Nucleus accumbens (tissue), 56 donors: ENCODE measurements at regions not wholly inside any gene's neighbourhood (a gene's known extent, or its start where the extent isn't known, plus 50 kb on each side); places are given as distances from the start of the nearest gene placed in this dataset.

Experiments used
- DNase-seq, 56 donors: peaks; one replicate each; lab custom pipeline; 2025; lab: John Stamatoyannopoulos, UW

DNA sequence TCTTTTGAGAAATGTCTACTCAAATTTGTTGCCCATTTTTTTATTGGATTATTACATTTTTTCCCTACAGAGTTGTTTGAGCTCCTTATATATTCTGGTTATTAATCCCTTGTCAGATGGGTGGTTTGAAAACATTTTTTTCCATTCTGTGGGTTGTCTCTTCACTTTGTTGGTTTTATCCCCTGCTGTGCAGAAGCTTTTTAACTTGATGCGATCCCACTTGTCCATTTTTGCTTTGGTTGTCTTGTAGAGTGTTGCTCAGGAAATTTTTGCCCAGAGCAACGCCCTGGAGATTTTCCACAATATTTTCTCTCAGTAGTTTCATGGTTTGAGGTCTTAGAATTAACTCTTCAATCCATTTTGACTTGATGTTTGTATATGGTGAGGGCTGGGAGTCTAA is 592.8 kb upstream of the GOT2 start:
- no peak for DNase-seq

- no peak for DNase-seq
Measured at GRCh38 chr16:59324462-59324861, 590.3 kb upstream of the GOT2 start.

- no peak for DNase-seq
Measured at GRCh38 chr16:59320657-59321056, 586.5 kb upstream of the GOT2 start.

DNA sequence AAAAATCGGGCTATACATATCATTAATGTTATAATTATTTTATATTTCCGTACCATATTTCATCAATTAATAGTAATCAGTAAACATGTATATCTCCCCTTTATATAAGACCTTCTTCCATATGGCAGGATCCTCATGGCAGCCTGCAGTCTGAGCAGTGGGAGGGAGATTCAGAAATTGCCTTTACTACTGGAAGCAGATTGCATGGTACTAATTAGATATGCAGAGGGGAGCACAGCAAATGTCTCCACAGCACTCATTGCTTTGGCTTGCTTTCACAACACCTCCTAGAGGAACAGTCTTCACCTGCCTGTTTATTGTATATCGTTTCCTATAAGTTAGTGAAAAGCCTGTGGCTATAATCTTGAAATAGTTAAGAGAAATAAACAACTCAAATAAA is 585.8 kb upstream of the GOT2 start:
- no peak for DNase-seq

- DNase-seq = no peak
Measured at GRCh38 chr16:59305850-59306249, 571.7 kb upstream of the GOT2 start.

DNA sequence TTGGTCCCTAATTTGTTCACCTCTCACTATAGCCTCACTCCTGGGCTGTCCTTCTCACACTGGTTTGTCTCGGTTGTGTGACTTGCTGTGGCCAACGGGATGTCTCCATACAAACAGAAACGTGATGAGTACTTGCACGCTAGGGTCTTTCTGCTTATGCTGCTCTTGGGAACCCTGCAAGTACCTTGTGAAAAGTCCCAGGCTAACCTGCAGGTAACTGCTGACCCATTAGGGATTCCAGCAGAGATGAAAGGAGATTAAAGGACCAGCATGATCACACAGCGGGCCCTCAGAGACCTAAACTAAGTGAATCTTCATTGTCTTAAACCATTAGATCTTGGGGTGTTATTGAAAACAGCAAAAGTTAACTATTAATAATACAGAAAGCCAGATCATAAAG is 562.8 kb upstream of the GOT2 start:
- DNase-seq = no peak

DNA sequence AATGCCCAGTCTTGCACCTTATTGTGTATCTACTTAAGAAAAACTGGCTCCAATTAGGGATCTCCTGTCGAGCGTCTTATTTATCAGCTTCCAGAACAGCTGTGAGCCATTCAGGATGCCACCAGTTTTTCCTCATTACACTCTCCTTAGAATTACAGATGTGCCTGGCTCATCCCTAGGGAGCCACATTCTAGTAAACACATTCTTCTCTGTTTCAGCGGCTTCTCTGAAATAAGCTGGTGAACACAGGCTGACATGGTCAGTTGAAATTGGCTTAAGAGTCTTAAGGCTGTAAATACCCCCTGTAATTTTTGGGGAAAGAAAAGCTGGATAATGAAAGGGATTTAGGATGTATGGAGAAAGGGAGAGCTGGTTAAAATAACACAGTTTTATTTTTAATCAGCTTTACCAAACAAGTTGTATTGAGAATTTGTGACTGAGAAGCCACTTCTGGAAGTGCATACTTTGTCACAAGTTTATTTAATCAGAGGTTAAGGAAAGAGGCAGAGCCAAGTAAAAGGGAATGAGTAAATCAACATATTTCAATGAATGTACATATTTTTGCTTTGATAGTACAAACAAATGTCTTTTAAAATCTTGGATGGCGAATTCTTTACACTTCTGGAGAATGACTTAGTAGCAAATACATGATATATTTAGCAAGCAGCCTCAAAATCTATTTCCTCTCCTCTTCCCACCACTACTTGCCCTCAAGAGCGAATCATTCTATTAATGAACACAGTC is 562.0 kb upstream of the GOT2 start:
- no peak for DNase-seq

DNA sequence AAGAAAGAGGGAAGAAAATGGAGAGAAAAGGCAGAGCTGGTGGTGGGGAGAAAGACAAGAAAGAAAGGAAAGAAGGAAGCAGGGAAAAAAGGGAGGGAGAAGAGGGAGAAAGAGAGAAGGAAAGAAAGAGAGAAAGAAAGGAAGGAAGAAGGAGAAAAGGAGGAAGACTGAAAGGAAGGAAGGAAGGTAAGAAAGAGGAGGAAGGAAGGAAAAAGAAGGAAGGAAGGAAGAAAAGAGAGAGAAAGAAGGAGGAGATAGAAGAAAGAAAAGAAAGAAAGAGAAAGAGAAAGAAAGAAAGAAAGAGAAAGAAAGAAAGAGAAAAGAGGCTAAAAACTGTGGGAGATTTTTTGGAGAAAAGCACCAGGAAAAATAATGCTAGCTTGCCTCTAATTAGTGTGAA is 561.4 kb upstream of the GOT2 start:
- no peak for DNase-seq

GRCh38 chr16:59290718-59291117 is 556.6 kb upstream of the GOT2 start:
- no peak for DNase-seq

DNA sequence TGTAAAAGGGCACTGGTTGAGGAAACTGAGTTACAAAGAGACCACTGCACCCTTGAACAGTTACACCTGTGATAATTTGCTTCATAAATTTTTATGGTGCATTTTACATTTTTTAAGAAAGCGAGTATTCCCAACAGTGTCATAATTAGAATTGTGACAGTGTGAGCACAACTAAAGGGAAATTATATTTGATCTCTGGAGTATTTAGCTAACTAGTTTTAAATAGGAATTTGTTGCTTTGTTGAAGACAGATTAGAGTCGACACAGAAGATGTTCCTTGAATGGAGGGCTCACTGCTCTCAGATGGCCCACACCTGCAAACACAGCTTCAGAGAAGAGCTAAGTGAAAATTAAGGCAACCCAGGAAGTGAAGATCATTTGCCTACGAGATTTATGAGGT is 555.0 kb upstream of the GOT2 start:
- no peak for DNase-seq

DNA sequence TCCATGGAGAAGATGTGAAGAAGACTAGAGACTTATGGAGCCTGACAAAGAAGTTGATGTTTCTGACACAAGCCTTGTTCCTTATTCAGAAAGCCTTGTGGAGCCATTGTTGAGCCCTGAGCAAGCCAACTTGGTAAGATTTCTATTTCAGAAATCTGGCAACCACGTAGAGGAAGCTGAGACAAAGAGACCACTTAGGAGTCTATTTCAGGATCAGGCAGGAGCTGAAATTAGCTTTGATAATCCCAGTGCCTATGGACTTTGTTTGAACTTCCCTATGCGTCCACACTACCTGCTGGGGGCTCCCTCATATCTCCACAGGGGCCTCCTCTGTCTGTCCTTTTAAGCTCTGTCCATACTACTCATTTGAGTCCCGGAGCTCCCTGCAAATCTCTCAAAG is 540.0 kb upstream of the GOT2 start:
- no peak for DNase-seq

GRCh38 chr16:59263955-59264354 is 529.8 kb upstream of the GOT2 start:
- no peak for DNase-seq

GRCh38 chr16:59260892-59261291 is 526.8 kb upstream of the GOT2 start:
- DNase-seq = no peak

- no peak for DNase-seq
Measured at GRCh38 chr16:59259950-59260319, 525.8 kb upstream of the GOT2 start.

DNA sequence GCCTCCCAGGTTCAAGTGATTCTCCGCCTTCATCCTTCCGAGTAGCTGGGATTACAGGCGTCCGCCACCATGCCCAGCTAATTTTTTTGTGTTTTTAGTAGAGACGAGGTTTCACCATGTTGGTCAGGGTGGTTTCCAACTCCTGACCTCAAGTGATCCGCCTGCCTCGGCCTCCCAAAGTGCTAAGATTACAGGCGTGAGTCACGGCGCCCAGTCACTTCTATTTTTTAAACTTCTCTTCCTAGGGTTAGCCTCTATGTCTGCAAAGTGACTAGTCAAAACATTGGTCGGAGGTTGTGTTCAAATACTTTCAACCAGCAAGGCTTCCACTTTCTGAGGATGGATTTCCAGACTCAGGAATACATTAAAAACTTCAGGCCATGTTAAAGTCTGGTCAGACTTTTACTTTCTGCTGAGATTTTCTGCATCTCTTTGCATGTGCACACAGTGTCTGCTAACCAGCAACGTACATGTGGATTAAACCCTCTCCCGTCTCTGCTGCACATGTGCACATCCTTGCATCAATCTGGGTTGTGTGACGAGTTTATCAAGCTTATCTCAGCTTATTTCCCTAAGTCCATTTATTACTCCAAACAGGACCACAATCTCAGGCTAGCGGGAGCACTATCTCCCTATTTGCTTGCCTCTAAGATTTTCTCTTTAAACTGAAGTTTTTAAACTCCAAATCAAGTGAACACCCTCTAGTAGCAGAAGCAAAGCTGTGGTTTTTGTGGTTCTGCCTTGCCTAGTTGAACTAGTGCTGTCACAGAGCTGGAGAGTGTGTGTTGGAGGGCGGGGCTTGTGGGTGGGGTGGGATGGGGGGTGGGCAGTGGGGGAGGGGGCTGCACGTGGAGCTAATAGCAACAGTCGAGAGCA is 525.2 kb upstream of the GOT2 start:
- no peak for DNase-seq

GRCh38 chr16:59252317-59252716 is 518.2 kb upstream of the GOT2 start:
- no peak for DNase-seq

GRCh38 chr16:59249011-59249410 is 514.9 kb upstream of the GOT2 start:
- DNase-seq = no peak

GRCh38 chr16:59242556-59242955 is 508.4 kb upstream of the GOT2 start:
- no peak for DNase-seq

- no peak for DNase-seq
Measured at GRCh38 chr16:59238246-59238645, 504.1 kb upstream of the GOT2 start.

- no peak for DNase-seq
Measured at GRCh38 chr16:59236804-59237458, 502.8 kb upstream of the GOT2 start.

- DNase-seq = no peak
Measured at GRCh38 chr16:59224401-59224800, 490.3 kb upstream of the GOT2 start.

- DNase-seq = no peak
Measured at GRCh38 chr16:59220011-59220410, 485.9 kb upstream of the GOT2 start.
